Fibroblast of the aortic adventitia (primary cell): ENCODE measurements at regions not wholly inside any gene's neighbourhood (a gene's known extent, or its start where the extent isn't known, plus 50 kb on each side); places are given as distances from the start of the nearest gene placed in this dataset.

ENCODE experiments used
- DNase-seq: peaks from one replicate; pipeline ENCODE4 v3.0.0-alpha.2; 2010; ENCODE audit warnings: low read depth
- H3K4me3 ChIP-seq: 2 replicates; pipeline ENCODE4 v1.5.1; 2011; ENCODE audit warnings: low read depth, mild to moderate bottlenecking, control low read depth, low read length, moderate library complexity
- TF ChIP-seq, protein P1 (sequence below): IDR thresholded peaks from 2 replicates; pipeline ENCODE4 v1.5.1; 2011; ENCODE audit warnings: mild to moderate bottlenecking, low read length, control low read depth, inconsistent platforms; ENCODE audit not compliant: insufficient read depth

DNA sequence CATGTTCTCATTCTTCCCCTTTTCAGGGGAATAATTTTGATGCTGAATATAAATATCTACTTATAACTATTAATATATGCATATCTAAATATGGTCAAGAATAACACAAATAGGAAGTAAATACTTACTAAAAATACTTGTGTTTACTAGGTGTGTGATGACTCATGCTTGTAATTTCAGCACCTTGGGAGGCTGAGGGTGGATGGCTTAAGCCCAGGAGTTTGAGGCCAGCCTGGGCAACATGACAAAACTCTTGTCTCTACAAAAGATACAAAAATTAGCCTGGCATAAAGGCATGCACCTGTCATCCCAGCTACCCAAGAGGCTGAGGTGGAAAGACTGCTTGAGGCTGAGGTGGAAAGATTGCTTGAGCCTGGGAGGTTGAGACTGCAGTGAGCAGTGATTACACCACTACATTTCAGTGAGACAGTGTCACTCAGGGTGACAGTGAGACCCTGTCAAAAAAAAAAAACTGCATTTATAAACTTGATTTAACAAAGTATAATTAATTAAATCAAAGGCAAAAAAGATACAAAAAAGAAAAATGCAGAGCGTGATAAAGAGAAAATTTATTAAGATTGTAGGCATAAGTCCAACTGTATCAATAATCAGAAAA lies 703.1 kb upstream of the VRK2 start:
- H3K4me3 ChIP-seq = no peak overlapping the region
- DNase-seq = no peak
- TF ChIP-seq, protein P1, sequence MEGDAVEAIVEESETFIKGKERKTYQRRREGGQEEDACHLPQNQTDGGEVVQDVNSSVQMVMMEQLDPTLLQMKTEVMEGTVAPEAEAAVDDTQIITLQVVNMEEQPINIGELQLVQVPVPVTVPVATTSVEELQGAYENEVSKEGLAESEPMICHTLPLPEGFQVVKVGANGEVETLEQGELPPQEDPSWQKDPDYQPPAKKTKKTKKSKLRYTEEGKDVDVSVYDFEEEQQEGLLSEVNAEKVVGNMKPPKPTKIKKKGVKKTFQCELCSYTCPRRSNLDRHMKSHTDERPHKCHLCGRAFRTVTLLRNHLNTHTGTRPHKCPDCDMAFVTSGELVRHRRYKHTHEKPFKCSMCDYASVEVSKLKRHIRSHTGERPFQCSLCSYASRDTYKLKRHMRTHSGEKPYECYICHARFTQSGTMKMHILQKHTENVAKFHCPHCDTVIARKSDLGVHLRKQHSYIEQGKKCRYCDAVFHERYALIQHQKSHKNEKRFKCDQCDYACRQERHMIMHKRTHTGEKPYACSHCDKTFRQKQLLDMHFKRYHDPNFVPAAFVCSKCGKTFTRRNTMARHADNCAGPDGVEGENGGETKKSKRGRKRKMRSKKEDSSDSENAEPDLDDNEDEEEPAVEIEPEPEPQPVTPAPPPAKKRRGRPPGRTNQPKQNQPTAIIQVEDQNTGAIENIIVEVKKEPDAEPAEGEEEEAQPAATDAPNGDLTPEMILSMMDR = no peak

GRCh38 chr2:57368190-57368589 lies 678.4 kb upstream of the VRK2 start:
- no peak for DNase-seq
- no peak overlapping the region for H3K4me3 ChIP-seq
- TF ChIP-seq, protein P1 = no peak

DNA sequence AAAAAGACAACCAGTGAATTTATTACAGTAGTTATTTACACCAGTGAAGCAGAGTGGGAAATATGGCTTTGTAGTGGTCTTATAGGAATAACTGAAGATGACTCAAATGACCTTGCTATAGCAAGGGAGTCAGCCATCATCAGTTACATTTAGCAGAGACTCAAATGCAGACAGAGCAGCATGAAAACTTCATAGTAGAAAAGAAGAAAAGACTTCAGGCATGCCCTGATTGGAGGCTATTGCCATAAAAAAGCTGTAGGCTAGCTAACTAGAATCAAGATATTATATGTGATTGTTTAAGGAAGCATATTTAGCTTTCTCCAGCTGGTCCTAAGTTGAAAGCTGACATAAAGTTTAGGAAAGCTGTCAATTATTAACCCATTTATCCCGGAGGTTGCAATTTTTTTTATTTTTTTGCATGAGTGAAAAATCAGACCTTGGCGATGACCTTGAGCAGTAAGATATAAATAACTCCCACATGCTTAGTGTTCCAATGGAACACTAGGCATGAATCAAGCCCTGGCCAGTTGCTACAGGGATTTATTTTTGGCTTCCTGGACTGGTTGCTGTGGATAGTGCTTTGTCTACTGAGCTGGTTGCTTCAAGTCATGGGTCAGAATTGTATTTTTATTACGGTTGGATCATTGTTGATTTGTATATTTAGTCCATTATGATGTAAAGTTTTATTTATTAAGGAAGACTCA lies 675.6 kb upstream of the VRK2 start:
- no peak for DNase-seq
- TF ChIP-seq, protein P1 = no peak
- no peak overlapping the region for H3K4me3 ChIP-seq

- TF ChIP-seq, protein P1 = no peak
- no peak for DNase-seq
- H3K4me3 ChIP-seq = no peak overlapping the region
Observed at GRCh38 chr2:57372237-57372984, 674.2 kb upstream of the VRK2 start.

- DNase-seq = peak; percentile 66
- TF ChIP-seq, protein P1 = no peak
- no peak overlapping the region for H3K4me3 ChIP-seq
Observed at GRCh38 chr2:57373530-57373929, 673.1 kb upstream of the VRK2 start.

- DNase-seq = peak; percentile 7
- TF ChIP-seq, protein P1 = no peak
- no peak overlapping the region for H3K4me3 ChIP-seq
Observed at GRCh38 chr2:57376985-57377384, 669.6 kb upstream of the VRK2 start.
